Kidney (tissue), 10 donors: ENCODE measurements at regions not wholly inside any gene's neighbourhood (a gene's known extent, or its start where the extent isn't known, plus 50 kb on each side); places are given as distances from the start of the nearest gene placed in this dataset.
A peak's percentile ranks its signal among the peaks of the same experiment; 100 is the strongest.
"Not testable (repeated sequence)": the region's sequence is repeated elsewhere in the genome, so short reads cannot be mapped to it uniquely, and the experiment has no call there.

Experiments used
- DNase-seq, 5 donors: peaks; one replicate each; pipeline ENCODE4 v3.0.0-alpha.2; 2013 to 2020
- FAIRE-seq: peaks from 2 replicates; lab custom pipeline; 2012; peaks lifted over from hg19 to GRCh38; lab: Jason Lieb, UNC
- H3K27ac ChIP-seq, 2 donors: one replicate each; pipeline ENCODE4 v1.7.0; 2013; ENCODE audit warnings: low read depth in 2 of 2, low read length in 2 of 2, inconsistent platforms in 1 of 2
- H3K27me3 ChIP-seq: one replicate; pipeline ENCODE4 v1.7.1; 2013; ENCODE audit warnings: low read length, inconsistent platforms; ENCODE audit not compliant: control insufficient read depth, insufficient read depth
- H3K36me3 ChIP-seq, 3 donors: one replicate each; pipeline versions ENCODE4 v1.7.0 to v1.7.1; 2013; ENCODE audit warnings: low read length in 3 of 3, control low read depth in 1 of 3, inconsistent platforms in 1 of 3; ENCODE audit not compliant: insufficient read depth in 3 of 3, control insufficient read depth in 2 of 3
- H3K4me1 ChIP-seq, 3 donors: one replicate each; pipeline versions ENCODE4 v1.7.0 to v1.7.1; 2013; ENCODE audit warnings: low read length in 3 of 3, inconsistent platforms in 1 of 3, low read depth in 1 of 3; ENCODE audit not compliant: control insufficient read depth in 2 of 3, insufficient read depth in 2 of 3
- H3K4me3 ChIP-seq, 3 donors: one replicate each; pipeline versions ENCODE4 v1.7.0 to v1.8.1; 2013; ENCODE audit warnings: low read length in 3 of 3, control low read depth in 1 of 3, inconsistent platforms in 1 of 3
- H3K9ac ChIP-seq, 3 donors: one replicate each; pipeline versions ENCODE4 v1.7.0 to v1.7.1; 2013; ENCODE audit warnings: low read length in 3 of 3, control low read depth in 1 of 3, inconsistent platforms in 1 of 3
- H3K9me3 ChIP-seq, 3 donors: one replicate each; pipeline versions ENCODE4 v1.7.0 to v1.7.1; 2013; ENCODE audit warnings: low read length in 3 of 3, control low read depth in 1 of 3, inconsistent platforms in 1 of 3; ENCODE audit not compliant: control insufficient read depth in 2 of 3, insufficient read depth in 1 of 3
- intact Hi-C: fragments of 100-400 bp; cut with DNase I; formaldehyde crosslinking; loops from one replicate; pipeline ENCODE4 v1.11.1; 2022
- donor health status: control.
- donor health status: control.
- donor health status: DM: yes; HTN: yes; CAD: no.
- donor health status: Normal renal cell carcinoma (clear cell type).

DNA sequence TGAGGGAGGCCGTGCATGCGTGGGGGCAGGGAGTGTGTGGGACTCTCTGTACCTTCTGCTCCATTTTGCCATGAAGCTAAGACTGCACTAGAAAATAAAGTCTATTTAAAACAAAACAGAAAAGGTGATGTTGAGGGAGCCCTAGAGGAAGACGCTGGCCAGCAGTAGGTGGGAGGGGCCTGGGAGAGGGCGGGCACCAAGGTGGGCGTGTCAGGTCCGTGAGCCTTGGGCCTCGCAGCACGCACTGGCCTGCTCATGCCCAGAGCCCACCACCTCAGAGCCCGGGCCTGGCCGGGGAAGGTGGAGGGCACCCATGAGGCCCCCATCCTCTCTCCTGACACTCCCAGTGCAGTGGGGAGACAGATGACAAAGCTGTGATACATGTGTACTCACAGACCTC lies 5408.3 kb upstream of the TPTE start:
- H3K27me3 ChIP-seq, intact Hi-C loops, H3K4me1 ChIP-seq, H3K9me3 ChIP-seq, H3K4me3 ChIP-seq, H3K27ac ChIP-seq, FAIRE-seq, DNase-seq, H3K36me3 ChIP-seq, H3K9ac ChIP-seq: not testable (repeated sequence)

GRCh38 chr21:5114468-5114867 lies 5406.9 kb upstream of the TPTE start:
- H3K36me3 ChIP-seq, H3K9me3 ChIP-seq, H3K9ac ChIP-seq, DNase-seq, H3K4me1 ChIP-seq, H3K27me3 ChIP-seq, FAIRE-seq, H3K27ac ChIP-seq, intact Hi-C loops, H3K4me3 ChIP-seq: not testable (repeated sequence)

GRCh38 chr21:5114893-5115645 lies 5406.3 kb upstream of the TPTE start:
- FAIRE-seq, H3K9ac ChIP-seq, H3K36me3 ChIP-seq, intact Hi-C loops, H3K27ac ChIP-seq, H3K4me1 ChIP-seq, H3K9me3 ChIP-seq, H3K4me3 ChIP-seq, H3K27me3 ChIP-seq: not testable (repeated sequence)
- DNase-seq: peak in 2 of 5 donors; percentile 26 to 40

DNA sequence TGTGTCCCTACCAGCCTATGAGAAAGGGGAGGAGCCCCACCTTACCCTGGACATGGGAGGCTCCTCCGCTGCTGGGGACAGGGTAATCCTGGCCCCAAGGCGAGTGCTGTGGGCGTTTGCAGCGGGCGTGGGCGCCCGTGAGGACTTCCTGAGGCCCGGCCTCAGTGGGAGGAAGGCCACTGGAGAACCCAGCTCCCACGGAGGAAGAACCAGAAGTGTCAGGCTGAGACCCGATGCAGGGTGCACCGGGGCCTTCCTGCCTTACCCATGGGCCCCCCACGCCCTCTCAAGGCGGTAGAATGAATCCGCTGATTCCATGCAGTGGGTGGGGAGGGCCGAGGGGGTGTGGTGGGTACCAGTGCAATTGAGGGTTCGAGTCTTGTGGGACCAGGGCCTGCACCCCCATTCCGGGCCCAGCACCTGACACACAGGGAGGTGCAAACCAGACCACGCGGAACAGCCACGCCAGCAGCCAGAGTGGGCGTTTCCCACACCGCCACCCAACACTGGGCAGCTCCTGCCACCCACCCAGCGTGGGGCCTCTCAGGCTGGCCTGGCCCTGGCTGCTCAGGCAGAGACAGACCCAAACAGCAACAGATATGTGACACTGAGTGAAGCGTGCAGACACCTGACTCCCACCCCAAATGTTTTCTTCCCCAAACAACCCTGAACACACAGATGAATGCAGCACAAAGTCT lies 5405.6 kb upstream of the TPTE start:
- FAIRE-seq, H3K4me3 ChIP-seq, H3K36me3 ChIP-seq, H3K27ac ChIP-seq, H3K27me3 ChIP-seq, H3K4me1 ChIP-seq, intact Hi-C loops, H3K9ac ChIP-seq, H3K9me3 ChIP-seq: not testable (repeated sequence)
- DNase-seq: peak in 2 of 5 donors; percentile 34 to 53

- H3K4me1 ChIP-seq, H3K4me3 ChIP-seq, H3K27ac ChIP-seq, DNase-seq, H3K9ac ChIP-seq, H3K9me3 ChIP-seq, FAIRE-seq, H3K27me3 ChIP-seq, H3K36me3 ChIP-seq, intact Hi-C loops: not testable (repeated sequence)
Measured at GRCh38 chr21:5116344-5117123, 5404.8 kb upstream of the TPTE start.

DNA sequence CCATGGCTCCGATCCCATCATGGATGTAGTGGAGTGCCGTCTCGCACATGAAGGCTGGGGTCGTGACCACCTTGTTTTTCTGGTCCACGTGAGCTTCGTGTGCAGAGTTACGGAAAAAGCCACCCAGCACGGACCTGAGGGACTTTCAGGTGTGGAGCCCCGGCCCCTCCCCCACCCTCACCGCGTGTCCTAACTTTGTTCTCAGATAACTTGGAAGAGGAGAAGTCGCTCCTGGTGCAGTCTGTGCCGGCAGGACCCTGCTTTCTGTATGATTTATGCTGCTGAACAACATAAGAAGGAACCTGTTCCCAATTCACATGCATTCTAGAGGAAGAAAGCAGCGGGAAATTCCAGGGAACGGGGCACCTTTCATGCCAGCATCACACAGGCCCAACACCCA lies 5404.2 kb upstream of the TPTE start:
- H3K9ac ChIP-seq, FAIRE-seq, H3K27me3 ChIP-seq, H3K4me3 ChIP-seq, H3K9me3 ChIP-seq, H3K4me1 ChIP-seq, intact Hi-C loops, H3K27ac ChIP-seq, H3K36me3 ChIP-seq: not testable (repeated sequence)
- peak in 1 of 5 donors; percentile 1 for DNase-seq

- H3K4me1 ChIP-seq, FAIRE-seq, intact Hi-C loops, H3K36me3 ChIP-seq, H3K27me3 ChIP-seq, H3K4me3 ChIP-seq, H3K27ac ChIP-seq, H3K9ac ChIP-seq, H3K9me3 ChIP-seq: not testable (repeated sequence)
- DNase-seq: peak in 2 of 5 donors; percentile 31 to 57
Measured at GRCh38 chr21:5117666-5118295, 5403.6 kb upstream of the TPTE start.
